H9 (cell line): ENCODE measurements at regions not wholly inside any gene's neighbourhood (a gene's known extent, or its start where the extent isn't known, plus 50 kb on each side); places are given as distances from the start of the nearest gene placed in this dataset.
A peak's percentile ranks its signal among the peaks of the same experiment; 100 is the strongest.

Source experiments
- DNase-seq: peaks from one replicate; pipeline ENCODE4 v3.0.0-alpha.2; 2017
- H2AFZ ChIP-seq: one replicate; pipeline ENCODE4 v1.6.1; 2013; ENCODE audit warnings: mild to moderate bottlenecking, low read length, control low read depth, moderate library complexity
- H2AK5ac ChIP-seq: 2 replicates; pipeline ENCODE4 v1.6.1; 2013; ENCODE audit warnings: low read length, control low read depth, mixed read lengths; ENCODE audit not compliant: insufficient read length
- H2BK120ac ChIP-seq: one replicate; pipeline ENCODE4 v1.6.1; 2013; ENCODE audit warnings: low read depth, mild to moderate bottlenecking, low read length, control low read depth, inconsistent platforms; ENCODE audit not compliant: poor library complexity, severe bottlenecking
- H2BK12ac ChIP-seq: 2 replicates; pipeline ENCODE4 v1.6.1; 2013; ENCODE audit warnings: low read length, control low read depth, mixed read lengths, low read depth; ENCODE audit not compliant: insufficient read length
- H2BK15ac ChIP-seq: 2 replicates; pipeline ENCODE4 v1.6.1; 2013; ENCODE audit warnings: low read depth, low read length, control low read depth
- H2BK20ac ChIP-seq: one replicate; pipeline ENCODE4 v1.6.1; 2013; ENCODE audit warnings: low read depth, mild to moderate bottlenecking, low read length, control low read depth, inconsistent platforms; ENCODE audit not compliant: poor library complexity, severe bottlenecking
- H2BK5ac ChIP-seq: 2 replicates; pipeline ENCODE4 v1.6.1; 2013; ENCODE audit warnings: low read length, control low read depth, mixed read lengths; ENCODE audit not compliant: insufficient read length
- H3K14ac ChIP-seq: 2 replicates; pipeline ENCODE4 v1.6.1; 2013; ENCODE audit warnings: low read length, control low read depth; ENCODE audit not compliant: insufficient read depth
- H3K18ac ChIP-seq: 2 replicates; pipeline ENCODE4 v1.6.1; 2013; ENCODE audit warnings: low read depth, mild to moderate bottlenecking, mixed read lengths, low read length, control low read depth; ENCODE audit not compliant: insufficient read length
- H3K23ac ChIP-seq: 2 replicates; pipeline ENCODE4 v1.6.1; 2013; ENCODE audit warnings: low read length, control low read depth, mixed read lengths, low read depth; ENCODE audit not compliant: insufficient read length
- H3K23me2 ChIP-seq: 2 replicates; pipeline ENCODE4 v1.6.1; 2013; ENCODE audit warnings: low read depth, mild to moderate bottlenecking, mixed read lengths, low read length, control low read depth; ENCODE audit not compliant: insufficient read length, poor library complexity, severe bottlenecking
- H3K27ac ChIP-seq: 2 replicates; pipeline ENCODE4 v1.5.1; 2013; ENCODE audit warnings: low read length, control low read depth, mixed read lengths, low read depth; ENCODE audit not compliant: insufficient read length
- H3K27me3 ChIP-seq: 2 replicates; pipeline ENCODE4 v1.6.1; 2013; ENCODE audit warnings: low read length, control low read depth, inconsistent platforms; ENCODE audit not compliant: insufficient read depth
- H3K4ac ChIP-seq: 2 replicates; pipeline ENCODE4 v1.6.1; 2013; ENCODE audit warnings: low read depth, mild to moderate bottlenecking, control low read depth, inconsistent platforms, low read length, moderate library complexity
- H3K4me1 ChIP-seq: 2 replicates; pipeline ENCODE4 v1.6.1; 2013; ENCODE audit warnings: low read length, control low read depth, inconsistent platforms; ENCODE audit not compliant: insufficient read depth
- H3K4me2 ChIP-seq: 2 replicates; pipeline ENCODE4 v1.6.1; 2013; ENCODE audit warnings: low read length, control low read depth, mixed read lengths; ENCODE audit not compliant: insufficient read length, insufficient read depth
- H3K56ac ChIP-seq: 2 replicates; pipeline ENCODE4 v1.6.1; 2013; ENCODE audit warnings: low read depth, mild to moderate bottlenecking, mixed read lengths, low read length, control low read depth; ENCODE audit not compliant: insufficient read length
- H3K79me1 ChIP-seq: 2 replicates; pipeline ENCODE4 v1.6.1; 2013; ENCODE audit warnings: low read depth, mild to moderate bottlenecking, moderate library complexity, low read length, control low read depth, inconsistent platforms; ENCODE audit not compliant: insufficient read depth, poor library complexity, severe bottlenecking
- H3K79me2 ChIP-seq: 2 replicates; pipeline ENCODE4 v1.6.1; 2013; ENCODE audit warnings: low read length, control low read depth, inconsistent platforms; ENCODE audit not compliant: insufficient read depth
- H3K9ac ChIP-seq: 2 replicates; pipeline ENCODE4 v1.6.1; 2013; ENCODE audit warnings: low read length, control low read depth, mixed read lengths; ENCODE audit not compliant: insufficient read length; ENCODE audit errors: extremely low read depth
- H3K9me3 ChIP-seq: one replicate; pipeline ENCODE4 v1.6.1; 2013; ENCODE audit warnings: low read depth, low read length, inconsistent platforms; ENCODE audit not compliant: control insufficient read depth
- H3T11ph ChIP-seq: one replicate; pipeline ENCODE4 v1.6.1; 2013; ENCODE audit warnings: mild to moderate bottlenecking, low read length, control low read depth, inconsistent platforms
- H4K20me1 ChIP-seq: one replicate; pipeline ENCODE4 v1.6.1; 2013; ENCODE audit not compliant: control insufficient read depth, insufficient read length, insufficient read depth
- H4K5ac ChIP-seq: 2 replicates; pipeline ENCODE4 v1.6.1; 2013; ENCODE audit warnings: low read depth, mild to moderate bottlenecking, mixed read lengths, low read length, control low read depth; ENCODE audit not compliant: insufficient read length
- H4K8ac ChIP-seq: replicated peaks from 2 replicates; pipeline ENCODE4 v1.6.1; 2013; ENCODE audit warnings: low read length, control low read depth, mixed read lengths, low read depth; ENCODE audit not compliant: insufficient read length
- H4K91ac ChIP-seq: 2 replicates; pipeline ENCODE4 v1.6.1; 2013; ENCODE audit warnings: low read depth, mild to moderate bottlenecking, moderate library complexity, mixed read lengths, low read length, control low read depth; ENCODE audit not compliant: insufficient read length
- H3K27ac Mint-ChIP-seq, 3 experiments: 2 replicates in 2 of 3; 3 replicates in 1 of 3; pipeline ENCODE4 v1.8.0; 2020 to 2021; ENCODE audit warnings: mixed read lengths in 3 of 3, mild to moderate bottlenecking in 1 of 3, moderate library complexity in 1 of 3
- H3K27me3 Mint-ChIP-seq: 2 replicates; pipeline ENCODE4 v1.8.0; 2021; ENCODE audit warnings: low read depth, mild to moderate bottlenecking, moderate library complexity, mixed read lengths
- H3K36me3 Mint-ChIP-seq, 3 experiments: 2 replicates in 2 of 3; 3 replicates in 1 of 3; pipeline ENCODE4 v1.8.0; 2020 to 2021; ENCODE audit warnings: low read depth in 3 of 3, mixed read lengths in 3 of 3; ENCODE audit not compliant: insufficient read depth in 1 of 3
- H3K4me1 Mint-ChIP-seq, 2 experiments: 2 replicates each; pipeline ENCODE4 v1.8.0; 2020; ENCODE audit warnings: mixed read lengths in 2 of 2
- H3K4me3 Mint-ChIP-seq, 2 experiments: 2 replicates in 1 of 2; 3 replicates in 1 of 2; pipeline ENCODE4 v1.8.0; 2020 to 2021; ENCODE audit warnings: mild to moderate bottlenecking in 2 of 2, mixed read lengths in 2 of 2, moderate library complexity in 1 of 2
- H3K9me3 Mint-ChIP-seq, 2 experiments: 2 replicates in 1 of 2; 3 replicates in 1 of 2; pipeline ENCODE4 v1.8.0; 2020; ENCODE audit warnings: mild to moderate bottlenecking in 2 of 2, mixed read lengths in 2 of 2, moderate library complexity in 1 of 2
- CTCF ChIP-seq: fragments of 200-600 bp; sonication (generic); conservative IDR thresholded peaks from 3 replicates; pipeline ENCODE4 v1.8.0; 2021; ENCODE audit warnings: antibody characterized with exemption, mild to moderate bottlenecking
- WGBS: extraction: QIAGEN DNeasy Blood & Tissue Kit; methylation state at CpG from one replicate; pipeline ENCODE4 v1.1.7; 2013; ENCODE audit warnings: missing lambda C conversion rate, low lambda C conversion rate, mixed read lengths; ENCODE audit not compliant: insufficient read length; ENCODE audit errors: extremely low coverage; 5-methylcytosine and 5-hydroxymethylcytosine counted together

- no peaks in the 10 kb centered on the region for H4K20me1 ChIP-seq
- H3T11ph ChIP-seq, result no peak overlapping the region
- H2BK5ac ChIP-seq, result peak overlapping the region; percentile 6
- no peak for DNase-seq
- Mint-ChIP-seq H3K9me3 (no peaks in the 10 kb centered on the region), H3K27me3 (no peaks in the 10 kb centered on the region; the same call in 1 of the 2 replicates), H3K36me3 (no peaks in the 10 kb centered on the region; a peak in 1 of 7 replicates), H3K4me3 (no peak overlapping the region), H3K27ac (no peak overlapping the region), H3K4me1 (no peaks in the 10 kb centered on the region; a peak in 1 of 4 replicates)
- H2AFZ ChIP-seq, result no peak overlapping the region
- no peak overlapping the region for H3K27ac ChIP-seq
- H3K23ac ChIP-seq, result no peak overlapping the region
- no peak overlapping the region for H3K4ac ChIP-seq
- no peaks in the 10 kb centered on the region for H3K79me2 ChIP-seq
- H3K27me3 ChIP-seq, result no peaks in the 10 kb centered on the region
- no peak overlapping the region for H2BK120ac ChIP-seq
- no peaks in the 10 kb centered on the region for H3K9me3 ChIP-seq
- no peaks in the 10 kb centered on the region for H3K79me1 ChIP-seq
- no peak overlapping the region for H4K5ac ChIP-seq
- no peak overlapping the region for H2AK5ac ChIP-seq
- no peak for TF ChIP-seq CTCF
- H2BK15ac ChIP-seq, result no peak overlapping the region
- H3K23me2 ChIP-seq, result no peaks in the 10 kb centered on the region
- peak overlapping the region; percentile 40 for H3K18ac ChIP-seq
- H3K9ac ChIP-seq, result no peak overlapping the region
- no peak overlapping the region for H2BK12ac ChIP-seq
- H3K4me1 ChIP-seq, result no peaks in the 10 kb centered on the region
- H4K8ac ChIP-seq, result no peak overlapping the region
- H2BK20ac ChIP-seq, result no peak overlapping the region
- H3K4me2 ChIP-seq, result no peak overlapping the region
- no CpG with 5 or more reads among the region's 3 CpGs for WGBS
- H4K91ac ChIP-seq, result no peak overlapping the region
- H3K14ac ChIP-seq, result peak overlapping the region; percentile 46; the same call in 1 of the 2 replicates
- H3K56ac ChIP-seq, result no peak overlapping the region
Observed at GRCh38 chr3:70564552-70564951, 252.1 kb upstream of the MDFIC2 start.
